H9 (cell line): ENCODE measurements at regions not wholly inside any gene's neighbourhood (a gene's known extent, or its start where the extent isn't known, plus 50 kb on each side); places are given as distances from the start of the nearest gene placed in this dataset.

Source experiments
- DNase-seq: peaks from one replicate; pipeline ENCODE4 v3.0.0-alpha.2; 2017
- H2AFZ ChIP-seq: one replicate; pipeline ENCODE4 v1.6.1; 2013; ENCODE audit warnings: mild to moderate bottlenecking, low read length, control low read depth, moderate library complexity
- H2AK5ac ChIP-seq: 2 replicates; pipeline ENCODE4 v1.6.1; 2013; ENCODE audit warnings: low read length, control low read depth, mixed read lengths; ENCODE audit not compliant: insufficient read length
- H2BK120ac ChIP-seq: one replicate; pipeline ENCODE4 v1.6.1; 2013; ENCODE audit warnings: low read depth, mild to moderate bottlenecking, low read length, control low read depth, inconsistent platforms; ENCODE audit not compliant: poor library complexity, severe bottlenecking
- H2BK12ac ChIP-seq: 2 replicates; pipeline ENCODE4 v1.6.1; 2013; ENCODE audit warnings: low read length, control low read depth, mixed read lengths, low read depth; ENCODE audit not compliant: insufficient read length
- H2BK15ac ChIP-seq: 2 replicates; pipeline ENCODE4 v1.6.1; 2013; ENCODE audit warnings: low read depth, low read length, control low read depth
- H2BK20ac ChIP-seq: one replicate; pipeline ENCODE4 v1.6.1; 2013; ENCODE audit warnings: low read depth, mild to moderate bottlenecking, low read length, control low read depth, inconsistent platforms; ENCODE audit not compliant: poor library complexity, severe bottlenecking
- H2BK5ac ChIP-seq: 2 replicates; pipeline ENCODE4 v1.6.1; 2013; ENCODE audit warnings: low read length, control low read depth, mixed read lengths; ENCODE audit not compliant: insufficient read length
- H3K14ac ChIP-seq: 2 replicates; pipeline ENCODE4 v1.6.1; 2013; ENCODE audit warnings: low read length, control low read depth; ENCODE audit not compliant: insufficient read depth
- H3K18ac ChIP-seq: 2 replicates; pipeline ENCODE4 v1.6.1; 2013; ENCODE audit warnings: low read depth, mild to moderate bottlenecking, mixed read lengths, low read length, control low read depth; ENCODE audit not compliant: insufficient read length
- H3K23ac ChIP-seq: 2 replicates; pipeline ENCODE4 v1.6.1; 2013; ENCODE audit warnings: low read length, control low read depth, mixed read lengths, low read depth; ENCODE audit not compliant: insufficient read length
- H3K23me2 ChIP-seq: 2 replicates; pipeline ENCODE4 v1.6.1; 2013; ENCODE audit warnings: low read depth, mild to moderate bottlenecking, mixed read lengths, low read length, control low read depth; ENCODE audit not compliant: insufficient read length, poor library complexity, severe bottlenecking
- H3K27ac ChIP-seq: 2 replicates; pipeline ENCODE4 v1.5.1; 2013; ENCODE audit warnings: low read length, control low read depth, mixed read lengths, low read depth; ENCODE audit not compliant: insufficient read length
- H3K27me3 ChIP-seq: 2 replicates; pipeline ENCODE4 v1.6.1; 2013; ENCODE audit warnings: low read length, control low read depth, inconsistent platforms; ENCODE audit not compliant: insufficient read depth
- H3K4ac ChIP-seq: 2 replicates; pipeline ENCODE4 v1.6.1; 2013; ENCODE audit warnings: low read depth, mild to moderate bottlenecking, control low read depth, inconsistent platforms, low read length, moderate library complexity
- H3K4me1 ChIP-seq: 2 replicates; pipeline ENCODE4 v1.6.1; 2013; ENCODE audit warnings: low read length, control low read depth, inconsistent platforms; ENCODE audit not compliant: insufficient read depth
- H3K4me2 ChIP-seq: 2 replicates; pipeline ENCODE4 v1.6.1; 2013; ENCODE audit warnings: low read length, control low read depth, mixed read lengths; ENCODE audit not compliant: insufficient read length, insufficient read depth
- H3K56ac ChIP-seq: 2 replicates; pipeline ENCODE4 v1.6.1; 2013; ENCODE audit warnings: low read depth, mild to moderate bottlenecking, mixed read lengths, low read length, control low read depth; ENCODE audit not compliant: insufficient read length
- H3K79me1 ChIP-seq: 2 replicates; pipeline ENCODE4 v1.6.1; 2013; ENCODE audit warnings: low read depth, mild to moderate bottlenecking, moderate library complexity, low read length, control low read depth, inconsistent platforms; ENCODE audit not compliant: insufficient read depth, poor library complexity, severe bottlenecking
- H3K79me2 ChIP-seq: 2 replicates; pipeline ENCODE4 v1.6.1; 2013; ENCODE audit warnings: low read length, control low read depth, inconsistent platforms; ENCODE audit not compliant: insufficient read depth
- H3K9ac ChIP-seq: 2 replicates; pipeline ENCODE4 v1.6.1; 2013; ENCODE audit warnings: low read length, control low read depth, mixed read lengths; ENCODE audit not compliant: insufficient read length; ENCODE audit errors: extremely low read depth
- H3K9me3 ChIP-seq: one replicate; pipeline ENCODE4 v1.6.1; 2013; ENCODE audit warnings: low read depth, low read length, inconsistent platforms; ENCODE audit not compliant: control insufficient read depth
- H3T11ph ChIP-seq: one replicate; pipeline ENCODE4 v1.6.1; 2013; ENCODE audit warnings: mild to moderate bottlenecking, low read length, control low read depth, inconsistent platforms
- H4K20me1 ChIP-seq: one replicate; pipeline ENCODE4 v1.6.1; 2013; ENCODE audit not compliant: control insufficient read depth, insufficient read length, insufficient read depth
- H4K5ac ChIP-seq: 2 replicates; pipeline ENCODE4 v1.6.1; 2013; ENCODE audit warnings: low read depth, mild to moderate bottlenecking, mixed read lengths, low read length, control low read depth; ENCODE audit not compliant: insufficient read length
- H4K8ac ChIP-seq: replicated peaks from 2 replicates; pipeline ENCODE4 v1.6.1; 2013; ENCODE audit warnings: low read length, control low read depth, mixed read lengths, low read depth; ENCODE audit not compliant: insufficient read length
- H4K91ac ChIP-seq: 2 replicates; pipeline ENCODE4 v1.6.1; 2013; ENCODE audit warnings: low read depth, mild to moderate bottlenecking, moderate library complexity, mixed read lengths, low read length, control low read depth; ENCODE audit not compliant: insufficient read length
- H3K27ac Mint-ChIP-seq, 3 experiments: 2 replicates in 2 of 3; 3 replicates in 1 of 3; pipeline ENCODE4 v1.8.0; 2020 to 2021; ENCODE audit warnings: mixed read lengths in 3 of 3, mild to moderate bottlenecking in 1 of 3, moderate library complexity in 1 of 3
- H3K27me3 Mint-ChIP-seq: 2 replicates; pipeline ENCODE4 v1.8.0; 2021; ENCODE audit warnings: low read depth, mild to moderate bottlenecking, moderate library complexity, mixed read lengths
- H3K36me3 Mint-ChIP-seq, 3 experiments: 2 replicates in 2 of 3; 3 replicates in 1 of 3; pipeline ENCODE4 v1.8.0; 2020 to 2021; ENCODE audit warnings: low read depth in 3 of 3, mixed read lengths in 3 of 3; ENCODE audit not compliant: insufficient read depth in 1 of 3
- H3K4me1 Mint-ChIP-seq, 2 experiments: 2 replicates each; pipeline ENCODE4 v1.8.0; 2020; ENCODE audit warnings: mixed read lengths in 2 of 2
- H3K4me3 Mint-ChIP-seq, 2 experiments: 2 replicates in 1 of 2; 3 replicates in 1 of 2; pipeline ENCODE4 v1.8.0; 2020 to 2021; ENCODE audit warnings: mild to moderate bottlenecking in 2 of 2, mixed read lengths in 2 of 2, moderate library complexity in 1 of 2
- H3K9me3 Mint-ChIP-seq, 2 experiments: 2 replicates in 1 of 2; 3 replicates in 1 of 2; pipeline ENCODE4 v1.8.0; 2020; ENCODE audit warnings: mild to moderate bottlenecking in 2 of 2, mixed read lengths in 2 of 2, moderate library complexity in 1 of 2
- WGBS: extraction: QIAGEN DNeasy Blood & Tissue Kit; methylation state at CpG from one replicate; pipeline ENCODE4 v1.1.7; 2013; ENCODE audit warnings: missing lambda C conversion rate, low lambda C conversion rate, mixed read lengths; ENCODE audit not compliant: insufficient read length; ENCODE audit errors: extremely low coverage; 5-methylcytosine and 5-hydroxymethylcytosine counted together
- TF ChIP-seq, protein P1 (sequence below): fragments of 200-600 bp; sonication (generic); conservative IDR thresholded peaks from 3 replicates; pipeline ENCODE4 v1.8.0; 2021; ENCODE audit warnings: antibody characterized with exemption, mild to moderate bottlenecking

DNA sequence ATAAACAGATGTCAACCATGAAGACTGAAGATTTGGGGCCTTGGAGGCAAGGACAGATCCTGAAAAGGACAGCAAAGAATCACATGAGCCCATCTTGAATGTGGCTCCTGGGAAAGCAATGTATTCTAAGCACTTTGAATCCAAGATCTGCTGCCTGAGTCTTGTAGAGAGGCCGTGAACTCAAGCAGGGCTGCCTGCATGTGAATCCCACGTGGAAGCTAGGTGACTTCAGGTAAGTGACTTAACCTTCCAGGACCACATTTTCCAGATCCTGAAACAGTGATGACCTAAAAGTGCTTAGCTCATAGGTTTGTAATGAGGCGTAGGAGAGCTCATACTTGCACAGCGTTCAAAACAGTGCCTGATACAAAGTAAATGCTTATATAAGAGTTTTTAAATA, 373.0 kb upstream of the SALL1 start:
- Histone ChIP-seq H3K23ac (no peak overlapping the region), H2BK12ac (no peak overlapping the region), H3K9me3 (no peaks in the 10 kb centered on the region), H3K79me2 (no peaks in the 10 kb centered on the region), H3K27me3 (no peaks in the 10 kb centered on the region), H2BK15ac (no peak overlapping the region), H3T11ph (no peak overlapping the region), H2BK120ac (no peak overlapping the region), H2AK5ac (no peak overlapping the region), H3K4me1 (no peaks in the 10 kb centered on the region), H4K20me1 (no peaks in the 10 kb centered on the region), H3K18ac (no peak overlapping the region), H3K27ac (no peak overlapping the region), H2BK5ac (no peak overlapping the region), H2BK20ac (no peak overlapping the region), H3K79me1 (no peaks in the 10 kb centered on the region), H3K9ac (no peak overlapping the region), H3K56ac (no peak overlapping the region), H3K14ac (no peak overlapping the region), H3K23me2 (no peaks in the 10 kb centered on the region), H2AFZ (no peak overlapping the region), H4K8ac (no peak overlapping the region), H3K4me2 (no peak overlapping the region), H4K5ac (no peak overlapping the region), H4K91ac (no peak overlapping the region), H3K4ac (no peak overlapping the region)
- TF ChIP-seq, protein P1, sequence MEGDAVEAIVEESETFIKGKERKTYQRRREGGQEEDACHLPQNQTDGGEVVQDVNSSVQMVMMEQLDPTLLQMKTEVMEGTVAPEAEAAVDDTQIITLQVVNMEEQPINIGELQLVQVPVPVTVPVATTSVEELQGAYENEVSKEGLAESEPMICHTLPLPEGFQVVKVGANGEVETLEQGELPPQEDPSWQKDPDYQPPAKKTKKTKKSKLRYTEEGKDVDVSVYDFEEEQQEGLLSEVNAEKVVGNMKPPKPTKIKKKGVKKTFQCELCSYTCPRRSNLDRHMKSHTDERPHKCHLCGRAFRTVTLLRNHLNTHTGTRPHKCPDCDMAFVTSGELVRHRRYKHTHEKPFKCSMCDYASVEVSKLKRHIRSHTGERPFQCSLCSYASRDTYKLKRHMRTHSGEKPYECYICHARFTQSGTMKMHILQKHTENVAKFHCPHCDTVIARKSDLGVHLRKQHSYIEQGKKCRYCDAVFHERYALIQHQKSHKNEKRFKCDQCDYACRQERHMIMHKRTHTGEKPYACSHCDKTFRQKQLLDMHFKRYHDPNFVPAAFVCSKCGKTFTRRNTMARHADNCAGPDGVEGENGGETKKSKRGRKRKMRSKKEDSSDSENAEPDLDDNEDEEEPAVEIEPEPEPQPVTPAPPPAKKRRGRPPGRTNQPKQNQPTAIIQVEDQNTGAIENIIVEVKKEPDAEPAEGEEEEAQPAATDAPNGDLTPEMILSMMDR, result no peak
- H3K4me3 Mint-ChIP-seq, result no peak overlapping the region
- H3K4me1 Mint-ChIP-seq, result peaks cover 22 to 26% of the 10 kb centered on the region in 2 experiments
- WGBS, result no CpG with 5 or more reads among the region's 4 CpGs
- no peak overlapping the region for H3K27ac Mint-ChIP-seq
- H3K9me3 Mint-ChIP-seq, result peaks cover 23 to 24% of the 10 kb centered on the region in 2 experiments
- no peaks in the 10 kb centered on the region for H3K27me3 Mint-ChIP-seq
- peaks cover 11 to 38% (median 11%) of the 10 kb centered on the region in 3 experiments for H3K36me3 Mint-ChIP-seq
- DNase-seq, result no peak
